OCI-LY1 (cell line): ENCODE measurements at regions not wholly inside any gene's neighbourhood (a gene's known extent, or its start where the extent isn't known, plus 50 kb on each side); places are given as distances from the start of the nearest gene placed in this dataset.

ENCODE experiments used
- EZH2 ChIP-seq: fragments of 200-600 bp; sonication (generic), shearing (Covaris generic); IDR thresholded peaks from 2 replicates; pipeline ENCODE4 v1.8.0; 2017; ENCODE audit warnings: borderline replicate concordance, mixed run types, mild to moderate bottlenecking, antibody characterized with exemption, low read length, moderate library complexity, mixed read lengths
- TF ChIP-seq, protein P1 (sequence below): fragments of 200-600 bp; sonication (generic), shearing (Covaris generic); IDR thresholded peaks from 2 replicates; pipeline ENCODE4 v1.5.1; 2017; ENCODE audit warnings: mild to moderate bottlenecking, antibody characterized with exemption, low read length, moderate library complexity, mixed read lengths

DNA sequence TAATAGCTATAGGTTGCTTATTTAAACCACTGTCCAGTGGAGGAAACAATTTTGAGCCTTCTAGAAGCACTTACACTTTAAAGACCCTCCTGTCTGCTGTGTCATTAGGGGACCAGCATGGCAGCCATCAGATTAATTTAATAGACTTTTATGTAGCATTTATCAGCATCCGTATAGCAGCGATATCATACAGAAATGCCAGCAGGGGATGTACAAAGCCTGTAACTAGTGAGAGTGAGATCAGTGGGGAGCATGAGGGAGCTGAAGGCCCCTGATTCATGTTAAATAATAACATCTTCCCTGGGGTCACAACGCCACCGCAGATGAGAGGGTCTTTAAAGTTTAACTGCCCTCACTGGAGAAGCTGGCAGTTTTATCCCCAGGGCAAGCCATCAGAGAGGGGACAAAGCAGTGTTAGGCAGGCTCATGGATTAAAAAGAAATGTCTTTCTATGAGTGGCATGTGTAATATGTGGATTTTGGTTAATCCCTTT, 144.7 kb downstream of the PDGFRA start:
- TF ChIP-seq, protein P1, sequence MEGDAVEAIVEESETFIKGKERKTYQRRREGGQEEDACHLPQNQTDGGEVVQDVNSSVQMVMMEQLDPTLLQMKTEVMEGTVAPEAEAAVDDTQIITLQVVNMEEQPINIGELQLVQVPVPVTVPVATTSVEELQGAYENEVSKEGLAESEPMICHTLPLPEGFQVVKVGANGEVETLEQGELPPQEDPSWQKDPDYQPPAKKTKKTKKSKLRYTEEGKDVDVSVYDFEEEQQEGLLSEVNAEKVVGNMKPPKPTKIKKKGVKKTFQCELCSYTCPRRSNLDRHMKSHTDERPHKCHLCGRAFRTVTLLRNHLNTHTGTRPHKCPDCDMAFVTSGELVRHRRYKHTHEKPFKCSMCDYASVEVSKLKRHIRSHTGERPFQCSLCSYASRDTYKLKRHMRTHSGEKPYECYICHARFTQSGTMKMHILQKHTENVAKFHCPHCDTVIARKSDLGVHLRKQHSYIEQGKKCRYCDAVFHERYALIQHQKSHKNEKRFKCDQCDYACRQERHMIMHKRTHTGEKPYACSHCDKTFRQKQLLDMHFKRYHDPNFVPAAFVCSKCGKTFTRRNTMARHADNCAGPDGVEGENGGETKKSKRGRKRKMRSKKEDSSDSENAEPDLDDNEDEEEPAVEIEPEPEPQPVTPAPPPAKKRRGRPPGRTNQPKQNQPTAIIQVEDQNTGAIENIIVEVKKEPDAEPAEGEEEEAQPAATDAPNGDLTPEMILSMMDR = no peak
- TF ChIP-seq EZH2 = no peak
